Fibroblast of lung (primary cell): ENCODE measurements at regions not wholly inside any gene's neighbourhood (a gene's known extent, or its start where the extent isn't known, plus 50 kb on each side); places are given as distances from the start of the nearest gene placed in this dataset.

Experiments
- EZH2 ChIP-seq: IDR thresholded peaks from 2 replicates; pipeline ENCODE4 v1.5.1; 2012; ENCODE audit warnings: low read length, control low read depth, mild to moderate bottlenecking; ENCODE audit errors: missing control alignments
- TF ChIP-seq, protein P1 (sequence below), 2 donors: IDR thresholded peaks in 1 of 2; conservative IDR thresholded peaks in 1 of 2; 1 replicate in 1 of 2; 2 replicates in 1 of 2; pipeline ENCODE4 v1.5.1; 2011 to 2012; ENCODE audit warnings: low read length in 2 of 2, control low read depth in 1 of 2, inconsistent platforms in 1 of 2, low read depth in 1 of 2, mild to moderate bottlenecking in 1 of 2

DNA sequence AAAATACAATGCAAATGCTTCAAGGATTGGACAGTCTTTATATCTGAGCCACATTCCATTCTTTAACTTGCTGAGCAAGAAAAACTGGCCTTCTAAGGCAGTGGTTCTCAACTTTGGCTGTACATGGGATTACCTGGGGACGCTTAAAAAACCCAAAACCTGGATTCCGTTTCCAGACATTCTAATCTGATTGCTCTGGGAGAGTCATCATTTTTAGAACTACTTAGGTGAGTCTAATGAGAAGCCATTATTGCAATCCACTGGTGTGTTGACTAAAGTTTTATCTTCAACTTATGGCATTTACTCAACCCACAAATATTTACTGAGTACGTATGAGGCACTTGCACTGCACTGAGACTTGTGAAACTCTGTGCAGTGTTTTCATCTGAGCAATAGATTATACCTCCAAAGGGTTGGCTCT is 195.7 kb upstream of the ATP11B start:
- TF ChIP-seq EZH2 = no peak
- TF ChIP-seq, protein P1, sequence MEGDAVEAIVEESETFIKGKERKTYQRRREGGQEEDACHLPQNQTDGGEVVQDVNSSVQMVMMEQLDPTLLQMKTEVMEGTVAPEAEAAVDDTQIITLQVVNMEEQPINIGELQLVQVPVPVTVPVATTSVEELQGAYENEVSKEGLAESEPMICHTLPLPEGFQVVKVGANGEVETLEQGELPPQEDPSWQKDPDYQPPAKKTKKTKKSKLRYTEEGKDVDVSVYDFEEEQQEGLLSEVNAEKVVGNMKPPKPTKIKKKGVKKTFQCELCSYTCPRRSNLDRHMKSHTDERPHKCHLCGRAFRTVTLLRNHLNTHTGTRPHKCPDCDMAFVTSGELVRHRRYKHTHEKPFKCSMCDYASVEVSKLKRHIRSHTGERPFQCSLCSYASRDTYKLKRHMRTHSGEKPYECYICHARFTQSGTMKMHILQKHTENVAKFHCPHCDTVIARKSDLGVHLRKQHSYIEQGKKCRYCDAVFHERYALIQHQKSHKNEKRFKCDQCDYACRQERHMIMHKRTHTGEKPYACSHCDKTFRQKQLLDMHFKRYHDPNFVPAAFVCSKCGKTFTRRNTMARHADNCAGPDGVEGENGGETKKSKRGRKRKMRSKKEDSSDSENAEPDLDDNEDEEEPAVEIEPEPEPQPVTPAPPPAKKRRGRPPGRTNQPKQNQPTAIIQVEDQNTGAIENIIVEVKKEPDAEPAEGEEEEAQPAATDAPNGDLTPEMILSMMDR (conservative IDR thresholded peaks at IDR 0.05 in 1 of 2, IDR thresholded peaks at IDR 0.05 in 1 of 2; ENCODE audit: low read depth in 1 of 2, low read length in 2 of 2) = no peak
